ENCODE measurements at regions not wholly inside any gene's neighbourhood (a gene's known extent, or its start where the extent isn't known, plus 50 kb on each side); places are given as distances from the start of the nearest gene placed in this dataset.
A peak's percentile ranks its signal among the peaks of the same experiment; 100 is the strongest.

DNA sequence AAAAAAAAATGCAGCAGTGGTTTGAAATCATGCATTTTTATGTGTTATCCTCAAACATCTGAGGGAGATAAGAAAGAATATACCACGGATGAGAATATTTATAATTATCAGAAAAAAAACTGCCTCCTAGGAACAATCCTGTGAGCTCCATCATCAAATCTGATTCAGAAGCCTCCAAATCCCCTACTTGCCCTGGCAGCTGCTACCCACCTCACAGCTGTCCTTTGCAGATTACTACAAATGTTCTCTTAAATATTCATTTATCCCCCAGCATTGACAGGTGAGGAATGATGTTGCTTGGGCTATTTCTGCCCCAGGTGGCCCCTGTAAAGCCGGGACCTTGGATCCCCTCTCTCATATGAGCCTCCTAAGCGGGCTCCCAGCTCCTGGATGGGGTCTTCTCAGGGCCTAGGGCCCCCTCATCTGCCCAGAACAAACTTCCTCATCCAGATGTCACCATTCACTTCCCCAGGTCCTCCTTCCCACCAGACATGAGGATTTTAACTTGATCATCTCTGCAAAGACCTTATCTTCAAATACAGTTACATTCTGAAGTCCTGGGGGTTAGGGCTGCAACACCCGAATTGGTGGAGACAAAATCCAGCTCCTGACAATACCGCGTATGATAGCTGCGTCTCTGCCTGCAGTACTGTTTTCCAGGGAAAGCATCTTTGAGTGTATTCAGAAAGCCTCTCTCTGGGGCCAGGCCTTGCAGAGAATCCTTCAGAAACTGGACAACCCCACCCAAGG, 81.9 kb upstream of the INSIG1 start:
- peaks cover 21% of the 10 kb centered on the region for H3K27me3 Mint-ChIP-seq
- ATAC-seq, result no peak
- H3K9me3 Mint-ChIP-seq, result no peaks in the 10 kb centered on the region
- peak overlapping the region in 1 of 2 donors; percentile 61 for H3K27ac Mint-ChIP-seq
- H3K4me1 Mint-ChIP-seq, result no peaks in the 10 kb centered on the region
- DNase-seq, result no peak
- H3K4me3 Mint-ChIP-seq, result no peak overlapping the region

DNA sequence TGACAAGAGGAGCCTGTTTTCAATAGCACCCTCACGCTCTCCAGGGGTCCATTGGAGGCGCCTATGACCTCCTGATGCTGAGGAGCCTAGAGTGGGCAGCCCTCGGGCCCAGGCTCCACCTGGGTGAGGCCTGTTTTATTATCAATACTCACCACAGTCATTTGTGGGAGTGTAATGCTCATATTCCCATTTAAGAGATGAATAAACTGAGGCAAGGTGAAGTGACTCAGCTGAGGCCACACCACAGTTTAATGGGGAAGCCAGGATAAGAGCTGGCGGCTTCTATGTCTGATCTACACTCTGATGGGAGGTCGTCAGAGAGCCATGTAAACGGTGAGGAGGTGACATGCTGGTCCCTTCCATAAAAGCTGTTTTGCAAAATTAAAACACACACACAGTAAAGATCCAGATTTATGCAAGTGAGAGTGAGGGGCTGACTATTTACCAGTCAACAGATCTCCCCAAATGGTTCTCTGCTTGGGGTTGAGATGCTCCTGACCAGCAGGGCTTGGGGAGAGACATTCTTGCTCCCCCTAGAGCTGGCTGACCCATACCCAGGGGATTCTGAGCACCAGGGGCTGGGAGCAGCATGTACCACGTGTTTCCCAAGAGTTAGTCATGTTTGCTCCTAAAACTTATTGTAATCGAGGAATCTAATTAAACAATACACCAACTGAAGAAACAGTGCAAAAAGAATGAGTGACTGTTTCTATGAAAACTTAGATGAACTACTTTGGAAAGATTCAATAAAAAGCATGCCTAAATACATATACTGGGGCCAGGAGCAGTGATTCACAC, 81.0 kb upstream of the INSIG1 start:
- DNase-seq, result no peak
- Mint-ChIP-seq H3K27ac (peak overlapping the region; percentile 87 to 90), H3K27me3 (peaks cover 21% of the 10 kb centered on the region), H3K4me3 (no peak overlapping the region), H3K4me1 (no peaks in the 10 kb centered on the region), H3K9me3 (no peaks in the 10 kb centered on the region)
- ATAC-seq, result no peak

DNA sequence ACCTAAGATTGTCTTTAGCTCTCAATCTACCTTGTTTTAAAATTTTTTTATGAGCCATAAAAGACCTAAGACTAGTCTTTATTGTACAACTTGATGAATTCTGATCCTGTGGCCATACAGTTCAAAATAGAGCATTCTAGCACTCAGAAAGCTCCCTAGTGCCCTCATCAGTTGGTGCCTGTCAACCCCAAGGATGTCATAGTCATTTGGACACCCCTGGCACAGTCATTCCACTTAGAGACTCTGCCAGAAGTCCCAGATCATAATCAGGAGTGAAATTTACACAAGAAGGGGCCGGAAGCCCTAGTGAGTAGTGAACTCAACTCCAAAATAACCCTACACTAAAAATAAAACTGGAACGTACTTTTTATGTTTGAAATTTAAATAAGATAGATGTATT, 80.0 kb upstream of the INSIG1 start:
- no peak overlapping the region for H3K4me3 Mint-ChIP-seq
- no peak overlapping the region for H3K27ac Mint-ChIP-seq

DNA sequence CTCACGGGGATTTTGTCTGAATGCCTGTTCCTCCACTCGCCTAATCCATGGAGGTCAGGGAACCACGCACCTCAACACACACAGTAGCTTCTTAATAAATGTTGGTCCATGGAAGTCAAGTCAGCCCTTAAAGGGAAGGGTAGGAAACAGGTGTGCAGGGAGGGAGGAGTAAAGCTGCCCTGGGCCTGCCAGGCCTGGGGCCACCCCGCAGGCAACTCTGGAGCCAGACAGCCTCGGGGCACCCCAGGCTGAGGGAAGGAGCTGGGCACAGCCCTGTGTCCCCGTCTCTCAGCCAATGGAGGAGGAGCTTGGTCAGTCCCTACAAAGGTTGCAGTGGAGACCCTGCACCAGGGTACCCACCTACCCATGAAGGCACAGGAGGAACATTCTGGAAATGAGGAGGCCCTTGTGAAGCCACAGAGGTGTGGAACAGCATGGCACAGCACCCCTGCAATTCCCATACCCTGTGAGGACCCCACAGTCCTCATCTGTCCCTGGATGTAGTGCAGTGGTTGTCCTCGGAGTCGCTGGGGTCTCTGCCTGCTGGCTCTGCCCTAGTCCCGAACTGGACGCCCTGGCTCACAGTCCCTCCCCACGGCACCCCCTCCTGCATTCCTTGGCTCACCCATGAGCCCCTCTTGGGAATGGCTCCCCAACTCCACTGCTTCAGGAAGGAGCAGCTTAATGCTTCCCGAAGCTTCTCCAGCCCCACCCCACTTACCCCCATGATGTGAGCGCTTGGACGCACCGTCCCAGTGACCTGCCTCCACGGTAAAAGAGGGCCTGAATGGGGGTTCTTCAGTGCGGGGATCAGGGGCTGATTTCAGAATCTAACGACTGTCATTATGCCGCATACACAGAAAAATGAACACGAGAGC, 79.2 kb upstream of the INSIG1 start:
- H3K9me3 Mint-ChIP-seq, result no peaks in the 10 kb centered on the region
- H3K4me3 Mint-ChIP-seq, result no peak overlapping the region
- ATAC-seq, result no peak
- no peak overlapping the region for H3K27ac Mint-ChIP-seq
- DNase-seq, result no peak
- peaks cover 7% of the 10 kb centered on the region for H3K4me1 Mint-ChIP-seq
- H3K27me3 Mint-ChIP-seq, result peaks cover 21% of the 10 kb centered on the region

More for the DNA sequence above, 80.0 kb upstream of the INSIG1 start:
- H3K9me3 Mint-ChIP-seq, result no peaks in the 10 kb centered on the region
- no peak for DNase-seq
- ATAC-seq, result no peak
- peaks cover 7% of the 10 kb centered on the region for H3K4me1 Mint-ChIP-seq
- H3K27me3 Mint-ChIP-seq, result peaks cover 21% of the 10 kb centered on the region

DNA sequence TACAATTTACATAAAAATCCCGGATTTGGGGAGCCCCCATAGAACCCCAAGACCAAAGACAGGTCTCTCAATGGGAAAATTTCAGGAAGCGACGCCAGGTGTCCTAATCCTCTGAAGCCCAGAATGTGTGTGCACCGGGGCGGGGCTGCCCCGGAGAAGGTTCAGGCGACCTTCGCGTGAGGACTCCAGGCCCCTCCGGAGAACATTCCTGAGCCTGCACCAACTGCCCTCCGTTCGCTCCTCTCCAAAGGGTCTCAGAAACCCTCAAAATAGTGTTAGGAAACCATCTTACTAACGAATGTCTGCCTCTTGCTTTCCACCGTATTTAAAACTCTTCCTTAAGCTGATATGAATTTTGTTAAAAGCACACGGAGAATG, 78.5 kb upstream of the INSIG1 start:
- Mint-ChIP-seq H3K4me3 (no peak overlapping the region), H3K27ac (no peak overlapping the region), H3K4me1 (peaks cover 7% of the 10 kb centered on the region), H3K9me3 (no peaks in the 10 kb centered on the region), H3K27me3 (peaks cover 20% of the 10 kb centered on the region)
- DNase-seq (no peak), ATAC-seq (no peak)

DNA sequence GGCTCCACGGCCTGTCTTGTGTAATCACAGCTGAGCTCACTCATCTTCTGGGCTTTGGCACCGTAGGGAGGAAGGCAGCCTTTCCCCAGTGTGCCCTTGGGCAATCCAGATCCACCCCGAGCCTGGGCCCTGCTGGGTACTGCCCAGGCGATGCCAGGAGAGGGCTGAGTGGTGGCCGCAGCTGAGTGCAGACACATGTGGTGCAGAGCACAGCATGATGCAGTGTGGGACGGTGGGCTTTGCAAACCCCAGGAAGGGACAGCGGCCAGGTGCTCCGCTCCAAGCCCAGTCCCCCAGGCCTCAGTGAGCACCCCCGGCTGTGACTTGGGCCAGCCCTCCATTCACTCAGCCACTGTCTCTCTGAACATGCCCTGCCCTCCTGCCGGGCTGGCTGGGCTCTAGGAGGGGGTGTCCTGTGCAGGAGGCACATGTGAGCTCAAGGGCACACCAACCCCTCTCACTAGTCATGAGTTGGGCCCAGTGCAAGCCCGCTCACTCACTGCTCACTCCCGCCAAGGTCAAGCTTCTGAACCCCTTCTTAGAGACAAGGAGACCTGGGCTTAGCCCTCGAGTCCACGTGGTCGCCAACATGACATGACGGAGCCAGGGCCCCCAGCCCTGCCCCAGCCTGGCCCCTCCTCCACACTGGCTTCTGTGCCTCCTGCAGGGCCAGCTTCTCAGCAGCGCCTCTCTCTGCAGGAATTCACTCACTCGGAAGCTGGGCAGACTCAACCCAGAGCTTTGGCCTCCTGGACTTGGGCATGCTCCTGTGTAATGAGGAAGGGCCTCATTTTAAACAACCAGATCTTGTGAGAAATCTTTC, 77.5 kb upstream of the INSIG1 start:
- Mint-ChIP-seq H3K4me3 (no peak overlapping the region), H3K9me3 (no peaks in the 10 kb centered on the region), H3K27ac (no peak overlapping the region), H3K27me3 (peaks cover 12% of the 10 kb centered on the region), H3K4me1 (peaks cover 7% of the 10 kb centered on the region)
- DNase-seq (no peak), ATAC-seq (peak; percentile 34)

DNA sequence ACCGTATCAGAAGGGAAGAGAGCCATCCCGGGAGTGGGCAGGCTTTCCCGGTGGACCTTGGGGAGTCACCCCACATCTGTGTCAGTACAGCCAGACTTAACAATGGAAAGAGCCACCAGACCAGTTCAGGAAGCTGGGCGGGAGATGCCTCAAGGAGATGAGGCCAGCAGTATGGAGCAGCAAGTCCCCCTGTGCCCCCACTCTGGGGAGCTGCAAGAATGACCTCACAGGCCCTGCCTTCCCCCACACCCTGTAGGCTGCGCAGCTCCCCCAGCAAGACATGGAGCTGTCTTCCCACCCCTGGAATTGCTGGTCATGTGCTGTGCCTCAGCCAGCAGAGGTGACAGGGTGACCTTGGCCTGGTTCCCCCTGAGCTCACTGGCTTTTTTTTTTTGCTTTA, 76.8 kb upstream of the INSIG1 start:
- ATAC-seq, result no peak
- Mint-ChIP-seq H3K4me1 (peaks cover 7% of the 10 kb centered on the region), H3K4me3 (no peak overlapping the region), H3K27ac (peak overlapping the region in 1 of 2 donors; percentile 3), H3K27me3 (peaks cover 8% of the 10 kb centered on the region), H3K9me3 (no peaks in the 10 kb centered on the region)
- DNase-seq, result no peak

DNA sequence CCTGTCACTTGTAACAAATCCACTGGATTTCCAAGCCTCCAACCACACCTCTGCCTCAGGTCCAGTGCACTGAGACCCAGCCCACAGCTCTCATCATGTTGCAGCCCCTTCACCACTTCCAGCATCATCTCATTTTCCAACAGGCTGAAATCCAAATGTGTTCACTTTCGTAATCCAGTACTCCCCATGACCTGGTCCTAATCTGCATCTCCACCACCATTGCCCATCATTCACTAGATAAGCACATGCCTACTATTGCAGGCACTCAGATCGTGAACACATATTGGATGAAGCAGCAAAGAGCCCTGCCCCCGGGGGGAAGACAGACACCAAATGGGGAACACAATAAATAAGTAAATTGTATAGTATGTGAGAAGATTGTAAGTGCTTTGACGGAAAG, 76.1 kb upstream of the INSIG1 start:
- Mint-ChIP-seq H3K27ac (no peak overlapping the region), H3K4me1 (peaks cover 7% of the 10 kb centered on the region), H3K27me3 (peaks cover 1% of the 10 kb centered on the region), H3K4me3 (no peak overlapping the region), H3K9me3 (no peaks in the 10 kb centered on the region)
- ATAC-seq (no peak), DNase-seq (no peak)

DNA sequence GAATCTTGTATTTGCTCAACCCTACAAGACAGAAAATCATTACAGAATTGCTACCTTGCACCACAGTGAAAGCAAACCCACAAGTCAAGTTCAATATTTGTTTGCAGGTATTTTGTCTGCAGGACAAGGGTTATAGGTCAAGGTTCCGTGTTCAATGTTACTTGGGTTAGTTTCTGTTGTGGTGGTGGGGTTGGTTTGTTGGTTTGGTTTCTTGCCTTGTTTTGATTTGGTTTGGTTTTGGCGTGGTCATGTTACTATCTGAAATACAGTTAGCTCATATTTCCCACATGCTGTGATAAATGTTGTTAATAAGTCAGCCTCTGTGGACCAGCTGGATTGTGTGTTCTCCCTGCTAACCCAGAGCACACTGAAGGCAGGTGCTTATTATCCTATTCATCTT, 75.6 kb upstream of the INSIG1 start:
- Mint-ChIP-seq H3K4me1 (peaks cover 7% of the 10 kb centered on the region), H3K27ac (no peak overlapping the region)
- DNase-seq, result no peak

DNA sequence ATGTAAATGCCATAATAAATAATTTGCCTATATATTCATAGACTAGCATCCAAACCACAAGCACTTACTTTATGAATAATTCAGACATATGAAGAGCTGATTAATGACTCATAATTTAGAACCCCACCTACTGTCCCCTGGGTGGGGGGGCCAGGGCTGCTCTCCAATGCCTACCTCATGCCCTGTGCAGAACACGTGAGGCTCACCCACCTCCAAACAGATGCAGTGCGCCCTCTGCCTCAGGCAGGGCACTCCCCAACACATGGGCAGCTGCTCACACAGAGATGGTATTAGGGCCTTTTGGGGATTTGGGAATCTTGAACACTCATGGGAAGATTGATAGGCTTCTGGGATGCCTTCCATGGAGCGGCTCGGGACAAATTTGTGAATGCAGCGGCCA, 75.1 kb upstream of the INSIG1 start:
- H3K9me3 Mint-ChIP-seq, result no peaks in the 10 kb centered on the region
- H3K27me3 Mint-ChIP-seq, result peaks cover 3% of the 10 kb centered on the region
- peaks cover 7% of the 10 kb centered on the region for H3K4me1 Mint-ChIP-seq
- no peak for DNase-seq
- ATAC-seq, result no peak
- H3K27ac Mint-ChIP-seq, result no peak overlapping the region
- no peak overlapping the region for H3K4me3 Mint-ChIP-seq

More for the DNA sequence above, 75.6 kb upstream of the INSIG1 start:
- H3K9me3 Mint-ChIP-seq, result no peaks in the 10 kb centered on the region
- no peak overlapping the region for H3K4me3 Mint-ChIP-seq
- ATAC-seq, result no peak
- H3K27me3 Mint-ChIP-seq, result no peaks in the 10 kb centered on the region

DNA sequence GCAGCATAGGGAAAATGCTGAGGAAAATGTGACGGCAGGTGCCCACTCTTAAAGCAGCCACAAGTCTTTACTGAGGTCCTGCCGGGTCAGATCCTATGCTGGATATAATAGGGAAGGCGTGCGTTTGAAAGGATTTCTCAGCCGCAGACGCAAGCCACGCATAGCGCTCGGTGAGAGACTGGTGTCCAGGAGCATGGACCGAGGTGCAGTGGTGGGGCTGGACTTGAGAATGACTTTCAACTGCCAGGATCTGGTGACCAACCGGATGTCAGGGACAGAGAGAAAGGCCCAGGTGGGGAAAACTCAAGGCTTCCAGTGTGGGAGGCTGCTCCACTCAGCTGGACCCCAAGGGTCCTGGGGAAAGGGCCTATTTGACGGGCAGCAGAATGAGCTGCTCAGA, 74.7 kb upstream of the INSIG1 start:
- Mint-ChIP-seq H3K27me3 (peaks cover 6% of the 10 kb centered on the region), H3K4me3 (no peak overlapping the region), H3K9me3 (no peaks in the 10 kb centered on the region), H3K4me1 (peaks cover 7% of the 10 kb centered on the region), H3K27ac (no peak overlapping the region)
- ATAC-seq (no peak), DNase-seq (no peak)

DNA sequence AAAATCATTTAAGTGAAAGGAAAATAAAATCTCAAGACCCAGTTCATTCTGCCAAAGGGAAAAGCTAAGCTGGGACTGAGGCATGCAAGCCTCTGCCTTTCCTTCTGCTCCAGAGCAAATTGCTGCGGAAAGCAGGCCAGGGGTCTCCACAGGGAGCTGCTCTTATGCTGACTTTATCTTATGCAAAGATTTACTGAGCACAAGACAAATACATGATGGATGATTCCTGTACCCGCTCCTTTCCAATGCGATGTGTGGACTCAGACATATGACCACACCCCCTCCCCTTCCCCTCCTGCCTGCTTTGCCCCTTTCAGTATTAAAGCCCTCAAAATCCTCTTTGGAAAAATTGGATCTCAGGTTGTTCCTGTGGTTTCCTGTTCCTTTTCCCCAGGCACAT, 74.2 kb upstream of the INSIG1 start:
- peaks cover 6% of the 10 kb centered on the region for H3K27me3 Mint-ChIP-seq
- H3K4me3 Mint-ChIP-seq, result no peak overlapping the region
- no peak for DNase-seq
- H3K9me3 Mint-ChIP-seq, result no peaks in the 10 kb centered on the region
- peaks cover 7% of the 10 kb centered on the region for H3K4me1 Mint-ChIP-seq
- no peak overlapping the region for H3K27ac Mint-ChIP-seq
- ATAC-seq, result no peak

DNA sequence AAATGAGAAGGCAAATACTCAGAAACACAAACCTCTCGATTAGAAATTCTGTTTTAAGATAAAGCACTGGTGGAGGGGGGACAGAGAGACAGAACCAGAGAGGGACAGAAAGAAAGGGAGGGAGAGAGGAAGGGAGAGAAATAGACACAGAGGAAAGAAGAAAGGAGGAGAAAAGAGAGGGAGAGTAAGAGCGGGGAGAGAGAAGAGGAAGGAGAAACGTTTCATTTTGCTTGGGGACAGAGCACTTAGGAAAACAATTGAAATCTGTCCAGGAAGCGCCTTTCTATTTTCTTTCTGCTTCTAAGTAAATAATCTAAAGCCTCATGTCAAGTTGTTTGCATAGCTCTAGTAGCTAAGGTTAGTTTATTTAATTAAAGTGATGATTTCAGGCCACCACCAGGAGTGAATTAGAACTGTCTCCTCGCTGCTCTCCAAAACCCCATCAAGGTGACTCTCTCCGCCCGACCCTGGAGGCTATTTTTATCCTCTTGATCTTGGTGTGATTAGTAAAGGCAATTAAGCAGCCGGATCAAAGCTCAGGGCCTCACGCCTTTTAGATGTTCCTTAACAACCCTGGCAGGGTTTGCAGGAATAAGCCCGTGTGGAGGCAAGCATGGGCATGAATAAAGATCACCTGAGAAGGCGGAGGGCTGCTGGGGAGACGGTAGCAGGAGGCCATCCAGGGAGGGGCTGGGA, 73.4 kb upstream of the INSIG1 start:
- H3K4me1 Mint-ChIP-seq, result peaks cover 7% of the 10 kb centered on the region
- H3K27me3 Mint-ChIP-seq, result peaks cover 6% of the 10 kb centered on the region
- H3K4me3 Mint-ChIP-seq, result no peak overlapping the region
- ATAC-seq (no peak), DNase-seq (no peak)
- no peaks in the 10 kb centered on the region for H3K9me3 Mint-ChIP-seq
- H3K27ac Mint-ChIP-seq, result peak overlapping the region in 1 of 2 donors; percentile 62

DNA sequence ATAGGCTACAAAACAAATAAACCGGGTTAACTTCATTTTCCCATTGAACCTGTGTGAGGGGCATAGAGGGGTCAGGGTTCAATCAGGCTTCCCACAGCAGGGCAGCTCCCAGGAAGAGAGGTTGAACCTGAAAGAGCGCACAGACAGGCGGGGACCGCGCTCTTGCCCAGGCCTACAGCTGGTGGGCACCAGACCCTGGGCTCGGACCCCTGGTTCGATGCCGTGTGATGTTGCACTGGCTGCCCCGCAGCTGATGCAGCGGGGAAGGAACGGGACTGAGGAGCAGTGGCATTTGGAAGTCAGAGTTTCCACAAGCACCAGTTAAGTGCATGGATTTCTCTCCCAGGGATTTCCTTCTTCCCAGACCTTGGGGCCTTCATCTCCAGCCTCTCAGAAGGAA, 72.6 kb upstream of the INSIG1 start:
- no peak overlapping the region for H3K27ac Mint-ChIP-seq
- H3K27me3 Mint-ChIP-seq, result peaks cover 6% of the 10 kb centered on the region
- no peak overlapping the region for H3K4me3 Mint-ChIP-seq
- H3K9me3 Mint-ChIP-seq, result no peaks in the 10 kb centered on the region
- peaks cover 7% of the 10 kb centered on the region for H3K4me1 Mint-ChIP-seq
- DNase-seq (no peak), ATAC-seq (no peak)
